ENCODE measurements at regions not wholly inside any gene's neighbourhood (a gene's known extent, or its start where the extent isn't known, plus 50 kb on each side); places are given as distances from the start of the nearest gene placed in this dataset.

DNA sequence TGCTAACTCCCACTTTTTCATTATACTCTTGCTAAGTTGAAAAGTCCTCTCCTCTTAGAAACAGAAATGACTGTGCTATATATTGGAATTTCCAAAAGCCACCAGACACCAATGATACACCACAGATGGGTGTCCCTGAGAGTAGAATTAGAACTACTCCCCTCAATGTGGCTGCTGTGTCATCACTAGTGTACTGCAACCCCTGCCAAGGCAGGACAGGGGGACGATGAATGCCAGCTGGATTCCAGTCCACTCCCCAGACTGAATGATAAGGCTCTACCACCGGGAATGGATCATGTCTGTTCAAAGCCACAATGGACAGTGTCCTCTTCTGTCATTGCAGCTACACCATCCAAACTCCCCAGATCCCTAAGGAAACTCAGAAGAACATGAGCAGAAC, 69.7 kb upstream of the EDNRB start:
- no peak for DNase-seq

DNA sequence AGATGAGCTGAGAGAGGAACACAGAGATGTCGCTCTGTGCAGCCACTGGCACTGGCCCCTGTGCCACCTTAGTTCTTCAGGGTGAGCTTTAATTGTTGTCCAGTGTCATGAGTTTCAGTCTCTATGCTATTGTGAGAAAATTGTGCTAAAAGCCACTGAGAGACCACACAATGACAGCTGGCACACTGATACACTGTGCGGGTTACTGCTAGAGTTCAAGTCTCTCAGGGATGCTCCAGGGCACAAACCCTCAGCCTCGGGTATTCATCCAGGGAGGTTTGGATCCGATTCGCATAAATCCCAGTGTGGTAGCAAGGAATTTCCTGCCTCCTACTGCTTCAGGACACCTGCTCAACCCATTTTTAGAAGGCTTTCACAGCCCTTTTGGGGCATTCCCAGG, 68.1 kb upstream of the EDNRB start:
- DNase-seq = no peak

DNA sequence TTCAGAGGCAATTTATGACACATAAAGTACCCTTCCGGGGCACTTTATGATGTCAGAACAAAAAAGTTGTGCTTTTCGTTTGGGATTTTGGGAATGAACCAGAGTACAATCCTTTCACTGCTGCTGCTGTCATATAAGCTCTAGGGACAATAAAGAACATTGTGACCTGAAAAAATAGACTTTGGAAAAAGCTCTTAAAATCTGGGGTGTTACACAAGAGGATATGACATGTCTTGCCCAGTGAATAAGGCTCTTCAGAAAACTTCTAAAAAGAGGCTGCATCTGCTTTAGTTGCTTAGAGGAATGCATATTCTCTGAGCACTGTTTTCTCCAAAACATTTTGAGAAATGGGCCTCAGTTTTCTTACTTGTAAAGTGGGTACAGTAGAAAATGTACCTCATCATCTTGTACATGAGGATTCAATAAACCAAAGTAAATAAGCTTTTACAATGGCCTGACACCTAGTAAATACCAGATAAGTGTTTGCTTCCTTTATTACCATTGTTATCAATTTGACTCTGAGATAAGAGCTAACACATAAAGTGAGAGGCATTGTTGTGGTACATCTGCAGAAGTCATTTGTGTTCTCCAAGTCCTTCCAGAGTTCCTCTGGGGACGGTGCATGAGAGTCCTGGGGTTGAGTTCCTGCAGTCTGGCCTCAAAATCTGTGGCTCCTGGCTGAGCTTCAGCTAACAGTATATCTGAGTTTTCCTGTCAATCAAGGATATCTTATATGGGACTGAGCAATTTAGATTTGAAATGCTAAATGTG, 67.4 kb upstream of the EDNRB start:
- DNase-seq = no peak

DNA sequence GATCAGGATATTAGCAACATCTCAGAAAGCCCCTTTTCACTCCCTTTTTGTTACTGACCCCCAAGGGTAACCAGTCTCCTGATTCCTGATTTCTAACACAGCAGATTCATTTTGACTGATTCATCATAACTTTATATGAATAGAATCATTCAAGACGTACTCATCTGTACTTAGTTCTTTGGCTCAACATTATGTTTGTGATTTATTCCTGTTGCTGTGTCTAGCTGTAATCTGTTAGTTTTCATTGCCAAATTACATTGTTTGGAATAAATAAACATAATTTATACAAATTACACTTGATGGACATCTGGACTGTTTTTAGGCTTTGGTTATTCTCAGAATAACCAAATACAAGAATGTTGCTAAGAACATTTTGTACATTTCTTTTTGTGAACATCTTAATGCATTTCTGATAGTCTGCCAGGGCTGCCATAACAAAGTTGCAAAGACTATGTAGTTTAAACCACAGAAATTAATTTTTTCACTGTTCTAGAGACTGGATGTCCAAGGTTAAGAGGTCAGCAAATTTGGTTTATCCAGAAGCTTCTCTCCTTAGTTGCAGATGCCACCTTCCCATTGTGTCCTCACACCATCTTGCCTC, 62.8 kb upstream of the EDNRB start:
- no peak for DNase-seq

DNA sequence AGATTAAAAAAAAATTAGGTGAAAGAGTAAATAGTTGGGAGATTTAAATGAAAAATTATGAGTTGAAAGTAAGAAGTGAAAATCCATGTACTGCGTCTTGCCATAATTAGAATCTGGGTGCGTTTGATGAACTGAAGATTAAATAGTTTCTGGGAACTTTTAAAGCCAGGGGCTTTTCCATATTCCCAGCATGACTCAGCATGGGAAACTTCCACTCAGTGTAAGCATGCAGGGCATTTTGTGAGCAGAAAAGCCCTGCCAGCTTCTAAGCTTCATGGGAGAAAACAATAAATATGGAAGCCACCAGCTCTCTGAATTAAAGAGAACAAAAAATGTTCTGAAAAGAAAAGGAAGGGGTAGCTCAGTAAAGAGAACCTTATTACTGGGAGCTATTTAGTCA, 62.0 kb upstream of the EDNRB start:
- no peak for DNase-seq

DNA sequence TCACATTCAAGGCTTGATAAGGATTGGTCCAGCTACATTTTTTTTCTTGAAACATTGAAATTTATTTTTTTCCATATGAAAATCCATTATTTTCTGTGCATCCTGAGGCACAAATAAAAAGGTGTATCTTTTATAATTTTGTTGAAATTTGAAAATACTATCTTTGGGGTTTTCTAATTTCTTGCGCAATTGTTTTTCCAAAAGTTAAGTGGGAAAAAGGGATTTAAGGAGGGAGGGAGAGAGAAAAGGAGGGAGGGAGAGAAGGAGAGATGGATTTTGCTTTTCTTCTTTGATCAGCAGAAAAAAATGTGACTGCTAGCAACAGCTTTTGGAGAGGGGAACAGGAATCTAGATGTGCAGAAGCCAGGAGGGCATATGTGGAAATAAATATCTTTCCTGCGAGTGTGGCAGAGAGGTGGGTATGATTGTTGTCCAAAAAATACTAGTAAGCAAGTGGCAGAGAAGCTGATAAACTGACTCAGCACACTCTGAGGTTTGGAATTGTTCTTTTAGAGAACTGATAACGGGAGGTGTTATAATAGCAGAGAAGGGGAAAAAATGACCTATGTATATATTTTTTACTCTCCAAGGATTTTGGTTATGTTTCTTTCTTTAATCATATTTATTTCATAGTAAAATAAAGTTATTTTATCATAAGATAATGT, 61.2 kb upstream of the EDNRB start:
- DNase-seq = no peak

DNA sequence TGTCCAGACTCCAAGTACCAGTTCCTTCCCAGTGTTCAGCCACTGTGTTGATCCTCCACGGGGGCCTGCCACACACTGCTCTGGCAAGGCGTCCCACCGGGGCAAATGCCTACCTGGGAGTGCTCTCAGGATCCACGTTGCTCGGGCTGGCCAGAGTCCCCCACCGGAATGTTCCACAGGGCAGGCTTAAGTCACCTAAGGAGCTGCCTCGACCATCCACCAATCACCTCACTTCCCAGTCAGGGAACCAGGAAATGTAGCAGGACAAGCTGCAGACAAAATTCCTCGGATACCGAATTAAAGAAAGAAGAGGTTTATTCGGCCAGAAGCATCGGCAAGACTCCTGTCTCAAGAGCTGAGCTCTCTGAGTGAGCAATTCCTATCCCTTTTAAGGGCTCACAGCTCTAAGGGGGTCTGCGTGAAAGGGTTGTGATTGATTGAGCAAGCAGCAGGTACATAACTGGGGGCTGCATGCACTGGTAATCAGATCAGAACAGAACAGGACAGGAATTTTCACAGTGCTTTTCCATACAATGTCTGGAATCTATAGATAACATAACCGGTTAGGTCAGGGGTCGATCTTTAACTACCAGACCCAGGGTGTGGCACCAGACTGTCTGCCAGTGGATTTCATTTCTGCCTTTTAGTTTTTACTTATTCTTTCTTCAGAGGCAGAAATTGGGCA, 56.9 kb upstream of the EDNRB start:
- no peak for DNase-seq

DNA sequence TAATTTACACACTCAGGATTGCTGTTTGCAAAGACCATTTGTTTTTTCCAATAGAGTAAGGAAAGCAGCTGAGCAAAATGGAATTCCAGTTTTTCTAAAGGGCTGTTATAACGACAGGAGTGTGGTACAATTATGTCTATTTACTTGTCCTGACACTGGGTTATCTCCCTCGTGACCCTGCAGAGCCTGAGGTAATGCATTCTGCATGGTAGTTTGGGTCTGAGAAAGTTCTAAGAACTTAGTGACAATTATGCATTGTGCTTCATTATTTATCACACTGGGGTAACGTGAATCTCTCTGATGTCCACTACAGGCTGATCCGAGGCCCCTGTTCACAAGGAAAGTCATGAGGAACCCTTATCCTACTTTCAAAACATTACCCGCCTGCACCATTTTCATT, 50.7 kb upstream of the EDNRB start:
- no peak for DNase-seq
